ENCODE measurements at regions not wholly inside any gene's neighbourhood (a gene's known extent, or its start where the extent isn't known, plus 50 kb on each side); places are given as distances from the start of the nearest gene placed in this dataset.

GRCh38 chr6:113570641-113571040 lies 286.5 kb upstream of the MARCKS start:
- Histone ChIP-seq H3K4me3 (no peak overlapping the region), H3K27ac (no peak overlapping the region)
- TF ChIP-seq, protein P1, sequence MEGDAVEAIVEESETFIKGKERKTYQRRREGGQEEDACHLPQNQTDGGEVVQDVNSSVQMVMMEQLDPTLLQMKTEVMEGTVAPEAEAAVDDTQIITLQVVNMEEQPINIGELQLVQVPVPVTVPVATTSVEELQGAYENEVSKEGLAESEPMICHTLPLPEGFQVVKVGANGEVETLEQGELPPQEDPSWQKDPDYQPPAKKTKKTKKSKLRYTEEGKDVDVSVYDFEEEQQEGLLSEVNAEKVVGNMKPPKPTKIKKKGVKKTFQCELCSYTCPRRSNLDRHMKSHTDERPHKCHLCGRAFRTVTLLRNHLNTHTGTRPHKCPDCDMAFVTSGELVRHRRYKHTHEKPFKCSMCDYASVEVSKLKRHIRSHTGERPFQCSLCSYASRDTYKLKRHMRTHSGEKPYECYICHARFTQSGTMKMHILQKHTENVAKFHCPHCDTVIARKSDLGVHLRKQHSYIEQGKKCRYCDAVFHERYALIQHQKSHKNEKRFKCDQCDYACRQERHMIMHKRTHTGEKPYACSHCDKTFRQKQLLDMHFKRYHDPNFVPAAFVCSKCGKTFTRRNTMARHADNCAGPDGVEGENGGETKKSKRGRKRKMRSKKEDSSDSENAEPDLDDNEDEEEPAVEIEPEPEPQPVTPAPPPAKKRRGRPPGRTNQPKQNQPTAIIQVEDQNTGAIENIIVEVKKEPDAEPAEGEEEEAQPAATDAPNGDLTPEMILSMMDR (IDR thresholded peaks at IDR 0.05), result no peak
- DNase-seq (ENCODE audit: low spot score), result no peak

DNA sequence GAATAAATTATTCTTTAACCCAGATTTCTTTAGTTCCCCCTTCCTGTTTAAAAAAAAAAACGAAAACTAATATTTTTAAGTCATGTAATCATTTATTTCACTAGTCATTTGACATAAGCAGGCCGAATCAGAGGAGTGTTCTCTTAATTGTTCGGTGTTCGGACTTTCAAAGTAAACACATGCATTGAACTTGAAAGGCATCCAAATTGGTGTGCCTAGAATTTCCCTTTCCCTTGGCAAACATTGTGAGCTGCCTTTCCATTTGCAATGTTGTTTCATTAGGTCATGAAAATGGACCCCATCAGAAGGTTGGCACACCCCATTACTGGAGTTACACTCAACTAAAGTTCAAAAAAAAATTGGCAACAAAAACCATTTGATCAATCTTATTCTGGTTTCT lies 283.0 kb upstream of the MARCKS start:
- no peak overlapping the region for H3K27ac ChIP-seq
- TF ChIP-seq, protein P1 (IDR thresholded peaks at IDR 0.05), result no peak
- H3K4me3 ChIP-seq, result no peak overlapping the region
- DNase-seq (ENCODE audit: low spot score), result no peak

DNA sequence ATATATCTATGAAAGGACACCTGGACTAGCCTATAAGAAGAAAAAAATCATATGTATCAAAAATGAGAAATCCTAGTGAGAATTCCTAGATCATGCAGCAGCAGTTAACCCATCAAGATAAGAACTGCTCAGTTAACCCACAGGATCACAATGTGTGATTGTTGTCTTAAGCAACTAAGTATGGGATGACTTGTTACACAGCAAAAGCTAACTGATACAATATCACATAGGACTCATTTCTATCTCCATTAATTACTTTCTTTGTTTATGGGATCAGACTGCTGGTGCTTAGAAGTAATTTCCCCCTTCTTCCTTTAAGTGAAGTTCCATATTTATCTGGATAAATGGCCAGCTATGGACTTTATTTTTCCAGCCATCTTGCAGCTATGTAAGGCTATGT lies 280.8 kb upstream of the MARCKS start:
- DNase-seq (ENCODE audit: low spot score), result no peak
- TF ChIP-seq, protein P1 (IDR thresholded peaks at IDR 0.05), result no peak
- Histone ChIP-seq H3K27ac (no peak overlapping the region), H3K4me3 (no peak overlapping the region)

GRCh38 chr6:113578691-113579090 lies 278.5 kb upstream of the MARCKS start:
- no peak for DNase-seq (ENCODE audit: low spot score)
- TF ChIP-seq, protein P1 (IDR thresholded peaks at IDR 0.05), result no peak

GRCh38 chr6:113584767-113585166 lies 272.4 kb upstream of the MARCKS start:
- Histone ChIP-seq H3K4me3 (no peak overlapping the region), H3K27ac (no peak overlapping the region)
- TF ChIP-seq, protein P1 (IDR thresholded peaks at IDR 0.05), result no peak
- no peak for DNase-seq (ENCODE audit: low spot score)

More at GRCh38 chr6:113578691-113579090, 278.5 kb upstream of the MARCKS start:
- H3K27ac ChIP-seq, result no peak overlapping the region
- no peak overlapping the region for H3K4me3 ChIP-seq

DNA sequence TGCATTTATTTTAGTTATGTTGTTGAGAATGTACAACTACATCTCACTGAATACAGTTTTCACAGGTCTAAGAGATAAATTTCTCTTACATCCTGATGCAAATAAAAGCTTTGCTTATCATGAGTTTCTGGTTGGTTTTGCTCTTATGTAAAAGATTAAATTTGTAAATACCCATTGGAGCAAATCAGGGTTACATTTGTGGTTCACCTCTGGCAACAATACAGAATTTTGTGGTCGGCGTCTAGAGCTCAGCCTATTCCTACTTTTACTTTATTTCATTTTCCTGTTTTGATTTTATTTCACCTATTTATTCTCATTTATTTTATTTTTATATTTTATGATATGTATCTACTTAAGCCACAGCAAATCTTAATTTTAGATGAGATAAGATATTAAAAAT lies 271.9 kb upstream of the MARCKS start:
- H3K27ac ChIP-seq, result no peak overlapping the region
- TF ChIP-seq, protein P1 (IDR thresholded peaks at IDR 0.05), result no peak
- DNase-seq (ENCODE audit: low spot score), result no peak
- no peak overlapping the region for H3K4me3 ChIP-seq

DNA sequence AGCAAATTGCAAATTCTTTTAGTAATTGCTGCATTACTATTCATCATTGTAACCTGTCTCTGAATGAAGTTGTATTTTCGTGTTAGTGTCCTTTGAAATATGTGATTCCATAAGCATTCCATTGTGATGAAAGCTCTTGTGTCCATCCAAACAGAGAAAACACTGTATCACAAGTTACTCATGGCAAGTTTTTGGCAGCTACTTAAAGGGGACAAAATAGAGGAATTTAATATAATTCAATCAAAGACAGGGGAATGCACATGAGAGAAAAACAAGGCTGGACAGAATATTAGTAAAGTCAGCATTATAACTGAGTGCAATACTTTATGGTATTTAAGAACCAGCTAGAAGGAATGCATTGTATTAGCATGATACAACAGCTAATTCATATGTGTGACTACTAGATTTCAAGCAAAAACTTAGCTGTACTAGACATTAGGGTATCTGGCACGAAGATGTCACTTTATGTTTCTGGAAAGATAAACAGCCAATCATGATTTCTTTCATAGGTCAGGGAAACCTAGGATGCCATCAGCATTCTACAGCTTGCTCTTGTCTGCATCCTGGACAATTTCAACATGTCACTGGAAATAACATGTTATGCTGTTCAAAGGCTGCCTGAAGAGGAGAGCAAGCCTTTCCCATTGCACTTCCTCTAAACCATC lies 270.6 kb upstream of the MARCKS start:
- Histone ChIP-seq H3K4me3 (no peak overlapping the region), H3K27ac (no peak overlapping the region)
- no peak for DNase-seq (ENCODE audit: low spot score)
- TF ChIP-seq, protein P1 (IDR thresholded peaks at IDR 0.05), result no peak
